ENCODE measurements at regions not wholly inside any gene's neighbourhood (a gene's known extent, or its start where the extent isn't known, plus 50 kb on each side); places are given as distances from the start of the nearest gene placed in this dataset.

DNA sequence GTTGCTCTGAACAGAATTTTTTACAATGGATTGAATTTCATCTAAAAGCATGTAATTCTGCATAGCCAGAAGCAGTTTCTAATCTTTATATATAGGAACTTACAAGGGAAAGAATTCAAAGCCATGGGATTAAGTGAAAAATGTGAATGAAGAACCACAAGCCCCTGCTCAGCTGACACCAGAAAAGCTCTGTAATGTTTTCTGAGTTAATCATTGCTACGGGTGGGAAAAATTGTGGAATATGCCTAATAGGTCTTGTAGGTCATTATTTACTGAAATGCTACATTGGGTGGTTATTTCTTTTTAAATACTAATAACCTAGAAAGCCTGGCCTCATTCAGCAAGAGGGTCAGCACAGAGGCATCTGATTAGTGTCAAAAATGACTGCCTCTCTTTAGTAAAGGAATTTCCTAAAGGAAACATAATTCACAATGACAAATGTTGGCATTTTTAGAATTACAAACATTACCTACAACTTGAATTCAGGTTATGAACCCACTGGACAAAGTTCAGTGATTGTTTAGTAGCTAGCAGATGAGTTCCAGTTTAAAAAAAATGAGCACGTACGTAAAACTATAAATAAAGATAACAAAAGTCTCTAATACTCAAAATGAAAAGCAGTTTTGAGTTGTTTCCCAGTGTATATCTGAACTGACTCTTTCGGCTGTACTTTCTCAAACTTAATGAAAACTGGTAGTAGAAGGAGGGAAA, 75.3 kb downstream of the BMP4 start:
- Histone ChIP-seq H3K36me3 (ENCODE audit: control insufficient read depth in 2 of 2, insufficient read depth in 2 of 2, low read length in 2 of 2) (no peaks in the 10 kb centered on the region), H3K27me3 (ENCODE audit: control insufficient read depth in 1 of 2, insufficient read depth in 2 of 2, low read length in 2 of 2) (no peaks in the 10 kb centered on the region), H3K27ac (ENCODE audit: low read length) (no peak overlapping the region), H3K4me3 (ENCODE audit: low read length in 2 of 2) (no peak overlapping the region), H3K9ac (ENCODE audit: low read length in 2 of 2) (no peak overlapping the region), H3K4me1 (ENCODE audit: control insufficient read depth, insufficient read depth, low read length) (no peaks in the 10 kb centered on the region), H3K9me3 (ENCODE audit: control insufficient read depth in 2 of 2, low read length in 2 of 2) (no peaks in the 10 kb centered on the region)

DNA sequence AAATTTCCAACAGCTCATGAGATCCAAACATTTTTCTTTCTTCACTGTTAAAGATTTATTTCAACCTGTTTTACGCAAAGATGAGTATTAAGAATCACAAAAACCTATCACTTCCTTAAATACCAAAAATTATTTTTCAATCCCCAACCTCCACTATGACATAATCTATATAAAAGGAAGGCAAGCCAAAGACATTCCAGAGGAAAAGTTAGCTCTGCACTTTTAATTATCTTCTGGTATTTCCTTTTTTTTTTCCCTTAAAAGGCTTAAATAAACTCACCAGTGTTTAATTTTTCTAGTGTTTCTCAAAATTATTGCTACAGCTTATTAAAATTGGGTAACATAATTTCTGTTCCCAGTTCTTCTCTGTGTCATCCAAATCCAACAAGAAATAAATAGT, 75.9 kb downstream of the BMP4 start:
- H3K4me3 ChIP-seq (ENCODE audit: low read length in 2 of 2): no peak overlapping the region
- H3K4me1 ChIP-seq (ENCODE audit: control insufficient read depth, insufficient read depth, low read length): no peaks in the 10 kb centered on the region
- no peak overlapping the region for H3K9ac ChIP-seq (ENCODE audit: low read length in 2 of 2)
- H3K36me3 ChIP-seq (ENCODE audit: control insufficient read depth in 2 of 2, insufficient read depth in 2 of 2, low read length in 2 of 2): no peaks in the 10 kb centered on the region
- no peaks in the 10 kb centered on the region for H3K27me3 ChIP-seq (ENCODE audit: control insufficient read depth in 1 of 2, insufficient read depth in 2 of 2, low read length in 2 of 2)
- H3K27ac ChIP-seq (ENCODE audit: low read length): no peak overlapping the region
- no peaks in the 10 kb centered on the region for H3K9me3 ChIP-seq (ENCODE audit: control insufficient read depth in 2 of 2, low read length in 2 of 2)

DNA sequence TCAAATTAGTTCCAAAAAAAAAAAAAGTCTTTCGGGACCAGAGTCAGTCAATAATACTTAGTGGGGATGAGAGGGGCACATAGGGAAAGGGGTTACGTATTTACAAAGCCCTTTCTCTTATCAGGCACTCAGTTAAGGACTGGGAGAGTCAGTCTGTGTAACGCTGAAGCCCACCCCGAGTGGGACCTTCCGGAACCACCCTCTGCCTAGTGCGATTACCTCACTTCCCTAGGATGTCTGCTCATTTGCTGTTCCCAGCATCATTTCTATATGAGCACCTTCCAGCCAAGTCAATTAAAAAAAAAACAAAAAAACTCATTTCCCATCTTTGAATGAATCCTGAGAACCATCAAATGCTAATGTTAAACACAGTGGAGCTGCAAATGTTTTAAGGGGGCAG, 76.9 kb downstream of the BMP4 start:
- Histone ChIP-seq H3K4me1 (ENCODE audit: control insufficient read depth, insufficient read depth, low read length) (peaks cover 3% of the 10 kb centered on the region), H3K27me3 (ENCODE audit: control insufficient read depth in 1 of 2, insufficient read depth in 2 of 2, low read length in 2 of 2) (no peaks in the 10 kb centered on the region), H3K36me3 (ENCODE audit: control insufficient read depth in 2 of 2, insufficient read depth in 2 of 2, low read length in 2 of 2) (no peaks in the 10 kb centered on the region), H3K4me3 (ENCODE audit: low read length in 2 of 2) (no peak overlapping the region), H3K9me3 (ENCODE audit: control insufficient read depth in 2 of 2, low read length in 2 of 2) (no peaks in the 10 kb centered on the region), H3K9ac (ENCODE audit: low read length in 2 of 2) (no peak overlapping the region), H3K27ac (ENCODE audit: low read length) (no peak overlapping the region)

DNA sequence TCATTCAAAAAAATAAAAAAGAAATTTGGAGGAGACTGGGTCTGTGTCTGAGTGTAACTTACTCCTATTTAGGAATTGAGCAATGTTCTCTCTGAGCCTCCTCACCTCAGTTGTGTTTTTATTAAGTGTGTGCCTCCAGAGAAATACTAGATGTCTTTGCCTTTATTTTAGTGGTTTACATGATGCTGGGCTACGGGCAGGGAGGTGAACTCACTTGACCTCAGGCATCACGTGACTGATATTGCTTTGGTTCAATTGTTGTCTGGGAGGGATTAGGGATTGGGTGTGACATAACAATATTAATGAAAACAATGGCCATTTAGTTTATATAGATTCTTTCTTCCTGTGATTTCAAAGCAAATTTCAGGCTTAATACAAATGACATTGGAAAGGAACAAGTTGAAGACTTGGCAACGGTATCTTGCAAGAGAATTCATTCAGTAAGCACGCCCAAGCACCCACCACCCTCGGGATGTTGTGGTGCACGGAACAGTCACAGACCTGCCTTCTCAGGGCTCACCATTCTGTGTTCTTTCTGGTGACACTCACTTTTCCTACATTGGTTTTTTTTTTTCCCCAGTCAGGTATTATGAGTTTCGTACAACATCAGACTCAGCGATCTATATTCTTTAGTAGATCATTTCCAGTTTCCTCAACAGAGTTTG, 77.5 kb downstream of the BMP4 start:
- Histone ChIP-seq H3K36me3 (ENCODE audit: control insufficient read depth in 2 of 2, insufficient read depth in 2 of 2, low read length in 2 of 2) (no peaks in the 10 kb centered on the region), H3K4me3 (ENCODE audit: low read length in 2 of 2) (no peak overlapping the region), H3K9me3 (ENCODE audit: control insufficient read depth in 2 of 2, low read length in 2 of 2) (no peaks in the 10 kb centered on the region), H3K27ac (ENCODE audit: low read length) (no peak overlapping the region), H3K27me3 (ENCODE audit: control insufficient read depth in 1 of 2, insufficient read depth in 2 of 2, low read length in 2 of 2) (no peaks in the 10 kb centered on the region), H3K4me1 (ENCODE audit: control insufficient read depth, insufficient read depth, low read length) (peaks cover 3% of the 10 kb centered on the region), H3K9ac (ENCODE audit: low read length in 2 of 2) (no peak overlapping the region)

DNA sequence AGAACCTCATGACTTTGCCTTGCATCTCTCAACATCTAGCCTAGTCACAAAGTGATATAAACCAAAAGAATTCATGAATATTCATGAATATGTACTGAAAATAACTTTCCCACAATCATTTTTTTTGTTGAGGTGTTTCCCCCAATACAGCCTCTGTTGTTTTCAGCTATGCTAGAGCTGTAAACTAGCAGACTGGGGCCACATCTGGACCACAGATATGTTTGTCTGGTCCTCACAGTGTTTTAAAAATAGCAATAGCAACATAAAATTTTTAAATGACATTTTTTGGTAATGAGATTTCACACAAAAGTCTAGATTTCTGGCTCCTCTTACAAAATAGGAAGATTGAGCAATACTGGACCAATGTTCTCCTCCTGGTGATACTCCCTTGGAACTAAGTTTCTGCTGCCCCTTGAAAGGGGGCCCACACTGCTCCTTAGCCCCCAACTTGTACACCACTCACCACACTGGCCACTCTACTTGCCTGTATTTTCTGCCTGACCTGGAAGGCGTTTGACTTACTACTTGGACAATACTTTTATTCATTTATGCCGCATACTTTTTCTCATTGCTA, 81.2 kb downstream of the BMP4 start:
- Histone ChIP-seq H3K9ac (ENCODE audit: low read length in 2 of 2) (no peak overlapping the region), H3K4me3 (ENCODE audit: low read length in 2 of 2) (no peak overlapping the region), H3K27ac (ENCODE audit: low read length) (no peak overlapping the region), H3K36me3 (ENCODE audit: control insufficient read depth in 2 of 2, insufficient read depth in 2 of 2, low read length in 2 of 2) (no peaks in the 10 kb centered on the region), H3K4me1 (ENCODE audit: control insufficient read depth, insufficient read depth, low read length) (peaks cover 3% of the 10 kb centered on the region), H3K27me3 (ENCODE audit: control insufficient read depth in 1 of 2, insufficient read depth in 2 of 2, low read length in 2 of 2) (no peaks in the 10 kb centered on the region), H3K9me3 (ENCODE audit: control insufficient read depth in 2 of 2, low read length in 2 of 2) (peaks cover 0 to 1% of the 10 kb centered on the region in 2 donors)

DNA sequence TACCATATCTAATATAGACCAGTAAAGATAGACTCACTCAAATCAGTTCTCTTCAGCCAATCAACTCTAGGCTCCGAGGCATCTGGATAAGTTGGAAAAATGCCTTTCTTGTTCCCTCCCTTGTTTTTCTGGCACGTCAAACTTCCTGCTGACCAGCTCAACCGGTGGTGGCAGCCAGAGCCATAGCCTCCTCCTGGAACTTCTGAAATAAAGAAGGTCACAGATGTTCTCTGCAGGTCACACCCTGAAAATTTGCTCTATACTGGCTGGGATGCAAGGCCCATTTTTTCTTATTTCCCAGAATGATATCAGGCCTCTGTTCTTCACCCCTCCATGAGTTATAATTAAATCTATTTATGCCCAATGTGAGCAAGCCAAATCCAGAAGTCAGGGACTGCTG, 81.9 kb downstream of the BMP4 start:
- Histone ChIP-seq H3K4me1 (ENCODE audit: control insufficient read depth, insufficient read depth, low read length) (peaks cover 3% of the 10 kb centered on the region), H3K9ac (ENCODE audit: low read length in 2 of 2) (no peak overlapping the region), H3K9me3 (ENCODE audit: control insufficient read depth in 2 of 2, low read length in 2 of 2) (peaks cover 0 to 2% of the 10 kb centered on the region in 2 donors), H3K4me3 (ENCODE audit: low read length in 2 of 2) (no peak overlapping the region), H3K27ac (ENCODE audit: low read length) (no peak overlapping the region), H3K36me3 (ENCODE audit: control insufficient read depth in 2 of 2, insufficient read depth in 2 of 2, low read length in 2 of 2) (no peaks in the 10 kb centered on the region), H3K27me3 (ENCODE audit: control insufficient read depth in 1 of 2, insufficient read depth in 2 of 2, low read length in 2 of 2) (no peaks in the 10 kb centered on the region)

DNA sequence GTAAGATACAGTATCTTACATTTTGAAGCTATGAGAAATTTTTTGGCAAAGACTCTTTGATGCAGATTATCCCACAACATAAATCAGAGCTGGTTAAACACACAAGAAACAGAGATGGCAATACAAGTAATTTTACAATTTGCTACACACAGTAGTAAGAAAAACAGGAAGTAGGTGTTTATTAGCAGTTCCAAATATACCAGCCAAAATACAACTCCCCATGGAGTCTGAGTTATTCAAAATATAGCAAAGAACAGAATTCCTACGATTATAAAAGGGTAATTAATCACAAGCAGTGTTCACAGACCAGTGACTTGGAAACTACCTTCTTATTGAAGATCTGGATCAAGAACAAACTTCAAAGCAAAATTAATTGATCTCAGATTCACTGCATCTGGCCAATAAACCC, 83.9 kb downstream of the BMP4 start:
- H3K36me3 ChIP-seq (ENCODE audit: control insufficient read depth in 2 of 2, insufficient read depth in 2 of 2, low read length in 2 of 2): no peaks in the 10 kb centered on the region
- peaks cover 3% of the 10 kb centered on the region for H3K4me1 ChIP-seq (ENCODE audit: control insufficient read depth, insufficient read depth, low read length)
- peaks cover 0 to 2% of the 10 kb centered on the region in 2 donors for H3K9me3 ChIP-seq (ENCODE audit: control insufficient read depth in 2 of 2, low read length in 2 of 2)
- H3K4me3 ChIP-seq (ENCODE audit: low read length in 2 of 2): no peak overlapping the region
- no peak overlapping the region for H3K27ac ChIP-seq (ENCODE audit: low read length)
- H3K9ac ChIP-seq (ENCODE audit: low read length in 2 of 2): no peak overlapping the region
- no peaks in the 10 kb centered on the region for H3K27me3 ChIP-seq (ENCODE audit: control insufficient read depth in 1 of 2, insufficient read depth in 2 of 2, low read length in 2 of 2)

DNA sequence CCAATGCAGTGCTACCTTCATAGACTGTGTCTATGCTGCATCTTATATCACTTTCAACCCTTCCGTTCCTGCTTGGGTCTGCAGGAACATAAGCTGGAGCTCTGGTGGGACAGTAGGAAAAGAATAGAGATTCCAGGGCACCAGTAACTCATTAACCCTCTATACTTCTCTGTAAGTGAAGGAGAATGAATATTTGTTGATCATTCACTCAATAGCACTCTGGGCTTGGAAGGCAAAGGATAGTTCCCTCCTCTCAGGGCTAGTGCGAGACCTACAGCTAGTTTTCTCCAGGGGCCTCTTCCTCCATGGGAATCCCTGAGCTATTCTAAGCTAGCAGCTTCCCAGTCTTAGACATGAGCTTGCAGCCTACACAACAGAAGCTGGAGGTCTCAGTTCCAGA, 84.7 kb downstream of the BMP4 start:
- no peaks in the 10 kb centered on the region for H3K36me3 ChIP-seq (ENCODE audit: control insufficient read depth in 2 of 2, insufficient read depth in 2 of 2, low read length in 2 of 2)
- no peak overlapping the region for H3K27ac ChIP-seq (ENCODE audit: low read length)
- no peaks in the 10 kb centered on the region for H3K27me3 ChIP-seq (ENCODE audit: control insufficient read depth in 1 of 2, insufficient read depth in 2 of 2, low read length in 2 of 2)

DNA sequence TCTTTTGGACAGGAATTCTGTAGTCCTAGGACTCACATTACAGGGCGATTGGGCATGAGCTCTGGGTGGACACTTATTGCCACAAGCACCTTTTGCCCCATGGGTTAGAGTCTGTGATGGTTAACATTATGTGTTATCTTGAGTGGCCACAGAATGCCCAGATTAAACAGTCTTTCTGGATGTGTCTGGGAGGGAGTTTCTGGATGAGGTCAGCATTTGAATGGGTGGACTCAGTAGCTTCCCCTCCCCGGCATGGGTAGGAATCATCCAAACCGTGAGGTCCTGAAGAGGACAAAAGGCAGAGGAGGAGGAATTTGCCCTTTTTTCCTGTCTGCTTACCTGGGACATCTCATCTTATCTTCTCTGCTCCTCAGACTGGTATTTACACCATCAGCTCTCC, 85.6 kb downstream of the BMP4 start:
- H3K9me3 ChIP-seq (ENCODE audit: control insufficient read depth in 2 of 2, low read length in 2 of 2): peaks cover 0 to 2% of the 10 kb centered on the region in 2 donors
- H3K4me1 ChIP-seq (ENCODE audit: control insufficient read depth, insufficient read depth, low read length): peaks cover 3% of the 10 kb centered on the region
- no peak overlapping the region for H3K9ac ChIP-seq (ENCODE audit: low read length in 2 of 2)
- H3K27ac ChIP-seq (ENCODE audit: low read length): no peak overlapping the region
- H3K36me3 ChIP-seq (ENCODE audit: control insufficient read depth in 2 of 2, insufficient read depth in 2 of 2, low read length in 2 of 2): no peaks in the 10 kb centered on the region
- H3K4me3 ChIP-seq (ENCODE audit: low read length in 2 of 2): no peak overlapping the region
- H3K27me3 ChIP-seq (ENCODE audit: control insufficient read depth in 1 of 2, insufficient read depth in 2 of 2, low read length in 2 of 2): no peaks in the 10 kb centered on the region

More for the DNA sequence above, 84.7 kb downstream of the BMP4 start:
- peaks cover 0 to 2% of the 10 kb centered on the region in 2 donors for H3K9me3 ChIP-seq (ENCODE audit: control insufficient read depth in 2 of 2, low read length in 2 of 2)
- no peak overlapping the region for H3K9ac ChIP-seq (ENCODE audit: low read length in 2 of 2)
- no peak overlapping the region for H3K4me3 ChIP-seq (ENCODE audit: low read length in 2 of 2)
- H3K4me1 ChIP-seq (ENCODE audit: control insufficient read depth, insufficient read depth, low read length): peaks cover 3% of the 10 kb centered on the region

DNA sequence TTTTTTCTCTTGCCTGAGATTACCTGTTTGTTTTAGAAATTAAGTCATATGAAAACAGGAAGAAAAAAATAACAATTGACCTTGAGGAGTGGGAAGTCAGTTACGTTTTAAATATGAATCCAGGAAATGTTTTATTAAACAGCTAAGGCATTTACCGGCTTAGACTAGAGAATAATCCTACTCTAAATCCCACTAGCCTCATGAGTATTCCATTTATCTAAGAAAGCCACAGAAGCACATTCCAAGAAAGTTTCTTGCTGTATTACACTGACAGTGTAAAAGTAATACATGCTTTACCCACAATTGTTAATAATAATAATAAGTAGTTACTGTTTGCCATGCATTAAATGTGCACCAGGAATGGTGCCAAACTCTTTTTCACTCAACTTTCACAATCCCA, 90.9 kb downstream of the BMP4 start:
- H3K27me3 ChIP-seq (ENCODE audit: control insufficient read depth in 1 of 2, insufficient read depth in 2 of 2, low read length in 2 of 2): no peaks in the 10 kb centered on the region
- peaks cover 0 to 2% of the 10 kb centered on the region in 2 donors for H3K9me3 ChIP-seq (ENCODE audit: control insufficient read depth in 2 of 2, low read length in 2 of 2)
- no peak overlapping the region for H3K27ac ChIP-seq (ENCODE audit: low read length)
- no peaks in the 10 kb centered on the region for H3K36me3 ChIP-seq (ENCODE audit: control insufficient read depth in 2 of 2, insufficient read depth in 2 of 2, low read length in 2 of 2)
- H3K4me3 ChIP-seq (ENCODE audit: low read length in 2 of 2): no peak overlapping the region
- H3K9ac ChIP-seq (ENCODE audit: low read length in 2 of 2): no peak overlapping the region
- no peaks in the 10 kb centered on the region for H3K4me1 ChIP-seq (ENCODE audit: control insufficient read depth, insufficient read depth, low read length)

DNA sequence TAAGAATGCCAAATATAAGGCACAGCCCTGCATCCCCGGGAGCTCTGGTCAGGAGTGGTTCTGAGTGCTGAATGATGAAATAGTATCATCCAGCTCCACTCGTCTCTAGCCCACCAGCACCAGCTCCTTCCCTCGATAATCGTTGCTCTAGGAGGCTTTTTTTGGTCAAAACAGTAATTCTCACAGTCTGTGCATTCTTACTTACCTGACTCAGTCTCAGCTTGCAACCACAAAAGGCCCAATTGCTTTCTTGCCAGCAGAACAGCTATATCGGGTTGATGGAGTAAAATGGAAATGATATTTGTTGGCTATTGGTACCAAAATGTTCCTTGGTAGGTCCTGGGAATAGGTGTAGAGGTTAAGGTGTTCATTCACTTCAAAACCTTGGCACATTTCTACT, 94.8 kb downstream of the BMP4 start:
- Histone ChIP-seq H3K4me3 (ENCODE audit: low read length in 2 of 2) (no peak overlapping the region), H3K9me3 (ENCODE audit: control insufficient read depth in 2 of 2, low read length in 2 of 2) (no peaks in the 10 kb centered on the region), H3K4me1 (ENCODE audit: control insufficient read depth, insufficient read depth, low read length) (no peaks in the 10 kb centered on the region), H3K27me3 (ENCODE audit: control insufficient read depth in 1 of 2, insufficient read depth in 2 of 2, low read length in 2 of 2) (no peaks in the 10 kb centered on the region), H3K36me3 (ENCODE audit: control insufficient read depth in 2 of 2, insufficient read depth in 2 of 2, low read length in 2 of 2) (no peaks in the 10 kb centered on the region), H3K9ac (ENCODE audit: low read length in 2 of 2) (no peak overlapping the region), H3K27ac (ENCODE audit: low read length) (no peak overlapping the region)
